ENCODE measurements at regions not wholly inside any gene's neighbourhood (a gene's known extent, or its start where the extent isn't known, plus 50 kb on each side); places are given as distances from the start of the nearest gene placed in this dataset.
"Not testable (repeated sequence)": the region's sequence is repeated elsewhere in the genome, so short reads cannot be mapped to it uniquely, and the experiment has no call there.

- DNase-seq (ENCODE audit: low spot score) = not testable (repeated sequence)
Measured at GRCh38 chr9:67133124-67133523, 140.8 kb upstream of the SPATA31A3 start.

- DNase-seq (ENCODE audit: low spot score) = not testable (repeated sequence)
Measured at GRCh38 chr9:67116761-67117160, 124.4 kb upstream of the SPATA31A3 start.

DNA sequence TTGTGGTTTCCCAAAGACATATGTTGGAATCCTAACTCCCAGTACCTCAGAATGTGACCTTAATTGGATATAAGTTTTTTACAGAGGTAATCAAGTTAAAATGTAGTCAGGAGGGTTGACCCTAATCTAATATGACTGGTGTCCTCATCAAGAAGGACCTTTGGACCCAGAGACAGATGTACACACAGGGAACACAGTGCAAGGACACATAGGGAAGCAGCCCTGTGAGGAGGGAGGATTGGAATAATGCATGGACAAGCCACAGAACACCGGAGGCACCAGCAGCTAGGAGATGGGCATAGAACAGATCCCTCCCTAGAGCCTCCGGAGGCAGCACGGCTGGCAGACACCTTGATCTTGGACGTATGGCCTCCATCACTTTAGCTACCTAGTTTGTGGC is 119.8 kb upstream of the SPATA31A3 start:
- not testable (repeated sequence) for DNase-seq (ENCODE audit: low spot score)

DNA sequence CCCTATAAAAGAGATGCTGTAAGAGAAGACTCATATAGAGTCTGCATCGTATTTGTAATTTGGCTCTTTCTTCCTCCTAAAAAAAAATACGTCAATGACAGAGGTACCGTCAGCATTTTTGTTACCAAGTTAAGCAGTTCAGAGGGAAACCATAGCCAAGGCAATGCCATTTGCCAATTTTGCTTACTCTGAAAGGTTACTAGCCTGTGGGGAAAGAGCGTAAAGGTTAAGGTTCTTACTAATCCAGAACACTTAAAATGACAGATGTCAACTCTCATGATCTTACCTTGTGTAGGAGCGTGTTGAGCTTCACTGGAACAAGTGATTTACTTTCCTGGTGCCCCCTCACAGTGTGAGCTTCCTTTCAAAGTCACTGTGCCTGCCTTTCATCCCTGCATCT is 119.4 kb upstream of the SPATA31A3 start:
- DNase-seq (ENCODE audit: low spot score) = peak; percentile 0

GRCh38 chr9:67109859-67110258 is 117.5 kb upstream of the SPATA31A3 start:
- not testable (repeated sequence) for DNase-seq (ENCODE audit: low spot score)

- not testable (repeated sequence) for DNase-seq (ENCODE audit: low spot score)
Measured at GRCh38 chr9:67106659-67107058, 114.3 kb upstream of the SPATA31A3 start.

DNA sequence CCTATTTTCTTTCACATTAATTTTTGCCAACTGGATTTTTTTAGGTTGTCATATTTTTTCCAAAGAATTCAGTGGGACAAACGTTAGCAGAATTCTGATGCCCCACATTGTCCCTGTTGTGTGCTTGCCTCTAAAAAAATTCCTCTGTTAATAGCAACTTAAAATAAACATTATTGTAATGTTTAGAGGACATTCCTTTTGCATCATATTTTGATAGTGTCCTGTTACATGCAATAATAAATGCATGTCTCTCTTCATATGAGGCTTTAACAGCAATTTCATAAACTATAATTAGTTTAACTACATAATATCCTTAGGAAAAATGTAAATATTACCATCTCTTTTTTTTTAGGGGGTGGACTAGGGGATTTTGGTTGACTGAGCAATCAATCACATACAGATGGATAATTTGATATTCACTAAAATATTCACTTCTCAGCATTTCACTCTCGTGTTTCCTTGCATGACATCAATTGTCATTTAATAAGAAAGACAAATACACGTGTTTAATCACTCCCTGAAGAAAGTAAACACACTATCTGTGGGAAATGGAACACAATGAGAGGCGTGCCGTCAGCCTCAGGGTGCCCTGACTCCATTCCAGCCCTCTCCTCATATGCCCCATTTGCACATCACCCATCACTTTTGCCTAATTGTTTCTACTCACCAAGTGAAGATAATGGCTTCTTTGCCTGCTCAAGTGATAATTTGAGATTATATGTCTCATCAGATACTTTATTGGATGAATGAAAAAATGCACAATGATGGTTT is 110.3 kb upstream of the SPATA31A3 start:
- DNase-seq (ENCODE audit: low spot score) = not testable (repeated sequence)

GRCh38 chr9:67091104-67091503 is 98.8 kb upstream of the SPATA31A3 start:
- not testable (repeated sequence) for DNase-seq (ENCODE audit: low spot score)

GRCh38 chr9:67086862-67087261 is 94.5 kb upstream of the SPATA31A3 start:
- DNase-seq (ENCODE audit: low spot score) = not testable (repeated sequence)

- DNase-seq (ENCODE audit: low spot score) = not testable (repeated sequence)
Measured at GRCh38 chr9:67066140-67066539, 73.8 kb upstream of the SPATA31A3 start.

DNA sequence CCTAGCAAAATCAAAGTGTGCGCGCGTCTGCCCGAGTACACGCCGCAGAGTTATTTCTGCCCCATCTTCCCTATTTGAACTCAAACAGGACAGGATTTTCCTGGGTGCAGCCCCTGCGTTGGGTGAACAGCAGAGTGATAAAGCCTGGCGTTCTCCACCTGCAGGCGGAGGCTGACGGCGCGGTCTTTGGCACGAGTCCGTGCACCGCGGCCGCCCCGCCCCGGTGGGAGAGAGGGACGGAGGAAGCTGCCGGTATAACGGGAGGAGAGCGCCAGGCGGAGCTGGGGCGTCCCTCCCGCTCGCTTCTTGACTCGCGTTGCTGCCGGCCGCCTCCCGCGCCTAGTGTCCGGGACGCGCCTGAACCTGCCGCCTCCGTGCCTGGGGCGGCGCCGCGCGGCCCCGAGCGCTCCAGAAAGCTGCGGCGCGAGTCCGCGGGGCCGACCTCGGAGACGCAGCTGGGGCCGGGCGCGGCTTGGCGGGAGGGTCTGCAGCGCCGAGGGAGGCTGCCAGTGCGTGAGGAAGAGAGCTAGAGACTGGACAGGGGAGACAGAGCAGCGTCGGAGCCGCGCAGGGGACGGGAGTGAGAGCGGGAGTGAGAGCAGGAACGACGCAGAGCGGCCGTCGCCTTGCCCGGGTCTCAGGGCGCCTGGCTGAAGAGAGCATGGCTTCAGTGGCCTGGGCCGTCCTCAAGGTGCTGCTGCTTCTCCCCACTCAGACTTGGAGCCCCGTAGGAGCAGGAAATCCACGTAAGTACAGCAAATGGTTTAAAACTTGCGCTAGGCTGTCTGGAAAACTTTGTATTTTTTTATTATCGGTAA is 66.8 kb upstream of the SPATA31A3 start:
- DNase-seq (ENCODE audit: low spot score) = not testable (repeated sequence)

Measured in AG20443 (cell line).